Effector CD4-positive, alpha-beta T cell (primary cell): ENCODE measurements at regions not wholly inside any gene's neighbourhood (a gene's known extent, or its start where the extent isn't known, plus 50 kb on each side); places are given as distances from the start of the nearest gene placed in this dataset.
"Not testable (repeated sequence)": the region's sequence is repeated elsewhere in the genome, so short reads cannot be mapped to it uniquely, and the experiment has no call there.

Experiments used
- DNase-seq: peaks from one replicate; pipeline ENCODE4 v3.0.0-alpha.2; 2020

- no peak for DNase-seq
Measured at GRCh38 chr3:110973263-110973895, 98.2 kb upstream of the NECTIN3 start.

DNA sequence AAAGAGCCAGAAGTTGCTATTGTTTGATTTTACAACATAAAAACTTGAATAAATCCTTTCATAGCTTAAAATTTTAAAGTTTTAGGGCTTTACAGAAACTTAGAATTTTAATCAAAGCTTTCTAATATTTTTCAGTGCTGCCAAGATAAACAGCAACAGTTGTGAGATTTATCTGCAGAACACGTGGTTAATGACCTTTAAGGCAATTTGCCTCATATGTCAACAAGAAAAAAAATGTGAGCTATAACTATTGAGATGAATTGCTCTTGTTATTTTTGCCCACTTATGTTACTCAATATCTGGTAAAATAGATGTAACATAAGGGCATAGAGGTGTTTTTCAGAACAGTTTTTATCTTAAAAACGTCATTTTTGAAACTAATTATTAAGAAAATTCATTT, 96.7 kb upstream of the NECTIN3 start:
- DNase-seq = no peak

- DNase-seq = no peak
Measured at GRCh38 chr3:110984456-110985250, 87.0 kb upstream of the NECTIN3 start.

DNA sequence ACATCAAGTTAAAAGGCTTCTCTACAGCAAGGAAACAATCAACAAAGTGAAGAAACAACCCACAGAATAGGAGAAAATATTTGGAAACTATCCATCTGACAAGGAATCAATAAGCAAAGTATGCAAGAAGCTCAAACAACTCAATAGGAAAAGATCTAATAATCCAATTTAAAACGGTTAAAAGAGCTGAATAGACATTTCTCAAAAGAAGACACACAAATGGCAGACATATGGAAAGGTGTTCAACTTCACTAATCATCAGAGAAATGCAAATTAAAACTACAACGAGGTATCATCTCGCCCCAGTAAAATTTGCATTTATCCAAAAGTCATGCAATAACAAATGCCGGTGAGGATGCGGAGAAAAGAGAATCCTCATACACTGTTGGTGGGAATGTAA, 82.2 kb upstream of the NECTIN3 start:
- no peak for DNase-seq

DNA sequence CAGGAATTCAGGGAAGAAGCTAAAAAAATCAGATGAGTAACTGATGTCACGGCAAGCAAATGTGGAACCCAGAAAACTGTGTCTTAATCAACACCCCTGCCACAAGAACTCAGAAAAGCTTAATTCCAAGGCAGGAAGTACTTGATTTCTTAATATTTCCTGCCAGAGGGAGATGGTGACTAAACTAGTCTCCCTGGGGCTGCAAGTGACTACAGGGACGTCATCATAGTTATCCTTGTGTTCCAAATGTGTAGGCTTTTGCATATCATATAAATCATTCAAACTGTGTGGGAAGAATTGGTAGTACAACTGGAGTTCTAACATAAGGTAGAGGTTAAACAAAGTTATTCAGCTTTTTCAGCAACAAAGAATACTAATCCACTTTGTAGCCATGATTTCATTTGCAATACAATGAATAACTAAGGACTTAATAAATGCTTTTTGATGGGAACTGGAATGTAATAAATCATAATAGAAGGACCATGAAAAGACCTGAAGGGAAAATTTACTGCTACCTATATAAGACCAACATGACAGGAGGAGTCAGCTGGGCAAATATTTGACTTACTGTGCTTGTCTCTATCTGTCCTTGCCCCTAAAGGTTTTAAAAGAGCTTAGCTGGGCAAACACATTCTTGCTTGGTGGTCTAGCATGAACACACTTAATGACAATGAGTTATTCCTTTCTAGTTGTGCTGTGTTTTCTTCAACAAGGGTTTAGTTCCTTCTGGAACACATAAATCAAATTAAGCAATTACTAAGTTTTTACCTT, 76.0 kb upstream of the NECTIN3 start:
- no peak for DNase-seq

DNA sequence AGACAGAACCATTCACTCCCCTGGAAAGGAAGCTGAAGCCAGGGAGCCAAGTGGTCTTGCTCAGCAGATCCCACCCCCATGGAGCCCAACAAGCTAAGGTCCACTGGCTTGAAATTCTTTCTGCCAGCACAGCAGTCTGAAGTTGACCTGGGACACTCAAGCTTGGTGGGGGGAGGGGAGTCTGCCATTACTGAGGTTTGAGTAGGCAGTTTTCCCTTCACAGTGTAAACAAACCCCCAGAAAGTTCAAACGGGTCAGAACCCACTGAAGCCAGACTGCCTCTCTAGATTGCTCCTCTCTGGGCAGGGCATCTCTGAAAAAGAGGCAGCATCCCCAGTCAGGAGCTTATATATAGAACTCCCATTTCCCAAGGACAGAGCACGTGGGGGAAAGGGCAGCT, 72.8 kb upstream of the NECTIN3 start:
- not testable (repeated sequence) for DNase-seq

- not testable (repeated sequence) for DNase-seq
Measured at GRCh38 chr3:111006485-111006884, 65.1 kb upstream of the NECTIN3 start.

GRCh38 chr3:111012388-111013248, 59.0 kb upstream of the NECTIN3 start:
- no peak for DNase-seq
